GM21381 (cell line): ENCODE measurements at regions not wholly inside any gene's neighbourhood (a gene's known extent, or its start where the extent isn't known, plus 50 kb on each side); places are given as distances from the start of the nearest gene placed in this dataset.

Experiments used
- ATAC-seq: cut with Tn5 transposase; IDR thresholded peaks from one replicate; pipeline ENCODE4 v1.9.1; 2021; ENCODE audit warnings: mild to moderate bottlenecking, moderate library complexity; ENCODE audit not compliant: unreplicated experiment

GRCh38 chr2:19462256-19462645 is 103.8 kb upstream of the OSR1 start:
- ATAC-seq: no peak

GRCh38 chr2:19461504-19462255 is 103.3 kb upstream of the OSR1 start:
- no peak for ATAC-seq

- no peak for ATAC-seq
These were observed 102.3 kb upstream of the OSR1 start for GRCh38 chr2:19460761-19461160.

- ATAC-seq: no peak
These were observed 100.1 kb upstream of the OSR1 start for GRCh38 chr2:19458427-19459003.

GRCh38 chr2:19457809-19458208 is 99.4 kb upstream of the OSR1 start:
- ATAC-seq: no peak

- ATAC-seq: no peak
These were observed 98.4 kb upstream of the OSR1 start for GRCh38 chr2:19456705-19457309.

- no peak for ATAC-seq
These were observed 95.7 kb upstream of the OSR1 start for GRCh38 chr2:19454125-19454524.

GRCh38 chr2:19442731-19443130 is 84.3 kb upstream of the OSR1 start:
- ATAC-seq: no peak

- ATAC-seq: no peak
These were observed 80.7 kb upstream of the OSR1 start for GRCh38 chr2:19439081-19439480.

- ATAC-seq: no peak
These were observed 77.4 kb upstream of the OSR1 start for GRCh38 chr2:19435815-19436214.

GRCh38 chr2:19434413-19434812 is 76.0 kb upstream of the OSR1 start:
- no peak for ATAC-seq

- no peak for ATAC-seq
These were observed 68.5 kb upstream of the OSR1 start for GRCh38 chr2:19426941-19427340.

GRCh38 chr2:19426144-19426543 is 67.7 kb upstream of the OSR1 start:
- ATAC-seq: no peak

- no peak for ATAC-seq
These were observed 67.0 kb upstream of the OSR1 start for GRCh38 chr2:19425419-19425818.

GRCh38 chr2:19419211-19419880 is 60.9 kb upstream of the OSR1 start:
- no peak for ATAC-seq

GRCh38 chr2:19416784-19417684 is 58.6 kb upstream of the OSR1 start:
- no peak for ATAC-seq

GRCh38 chr2:19416083-19416482 is 57.7 kb upstream of the OSR1 start:
- no peak for ATAC-seq

- no peak for ATAC-seq
These were observed 50.6 kb upstream of the OSR1 start for GRCh38 chr2:19409046-19409445.

GRCh38 chr2:19408592-19408991 is 50.2 kb upstream of the OSR1 start:
- no peak for ATAC-seq
